HG03097 (cell line): ENCODE measurements at regions not wholly inside any gene's neighbourhood (a gene's known extent, or its start where the extent isn't known, plus 50 kb on each side); places are given as distances from the start of the nearest gene placed in this dataset.
"Not testable (repeated sequence)": the region's sequence is repeated elsewhere in the genome, so short reads cannot be mapped to it uniquely, and the experiment has no call there.

Experiments used
- ATAC-seq: cut with Tn5 transposase; IDR thresholded peaks from one replicate; pipeline ENCODE4 v1.9.1; 2021; ENCODE audit not compliant: unreplicated experiment, low FRiP score

GRCh38 chr3:194877291-194878119, 191.8 kb downstream of the FAM43A start:
- no peak for ATAC-seq

GRCh38 chr3:194879126-194879877, 193.6 kb downstream of the FAM43A start:
- no peak for ATAC-seq

- ATAC-seq: no peak
Observed at GRCh38 chr3:194879991-194880939, 194.6 kb downstream of the FAM43A start.

- no peak for ATAC-seq
Observed at GRCh38 chr3:194880940-194881925, 195.6 kb downstream of the FAM43A start.

GRCh38 chr3:194884649-194885315, 199.1 kb downstream of the FAM43A start:
- no peak for ATAC-seq

- no peak for ATAC-seq
Observed at GRCh38 chr3:194885766-194886165, 200.1 kb downstream of the FAM43A start.

GRCh38 chr3:194886836-194887235, 201.2 kb downstream of the FAM43A start:
- no peak for ATAC-seq

- not testable (repeated sequence) for ATAC-seq
Observed at GRCh38 chr3:194888062-194888461, 202.4 kb downstream of the FAM43A start.

- ATAC-seq: no peak
Observed at GRCh38 chr3:194888916-194889315, 203.2 kb downstream of the FAM43A start.

- no peak for ATAC-seq
Observed at GRCh38 chr3:194890091-194890490, 204.4 kb downstream of the FAM43A start.

- no peak for ATAC-seq
Observed at GRCh38 chr3:194893121-194893987, 207.7 kb downstream of the FAM43A start.

GRCh38 chr3:194894538-194894937, 208.9 kb downstream of the FAM43A start:
- no peak for ATAC-seq

GRCh38 chr3:194900854-194901522, 215.3 kb downstream of the FAM43A start:
- no peak for ATAC-seq

- not testable (repeated sequence) for ATAC-seq
Observed at GRCh38 chr3:194903447-194903846, 217.8 kb downstream of the FAM43A start.

- ATAC-seq: not testable (repeated sequence)
Observed at GRCh38 chr3:194904999-194905398, 219.3 kb downstream of the FAM43A start.

- ATAC-seq: no peak
Observed at GRCh38 chr3:194905696-194906095, 220.0 kb downstream of the FAM43A start.

GRCh38 chr3:194906229-194906629, 220.5 kb downstream of the FAM43A start:
- no peak for ATAC-seq
